ENCODE measurements at regions not wholly inside any gene's neighbourhood (a gene's known extent, or its start where the extent isn't known, plus 50 kb on each side); places are given as distances from the start of the nearest gene placed in this dataset.

DNA sequence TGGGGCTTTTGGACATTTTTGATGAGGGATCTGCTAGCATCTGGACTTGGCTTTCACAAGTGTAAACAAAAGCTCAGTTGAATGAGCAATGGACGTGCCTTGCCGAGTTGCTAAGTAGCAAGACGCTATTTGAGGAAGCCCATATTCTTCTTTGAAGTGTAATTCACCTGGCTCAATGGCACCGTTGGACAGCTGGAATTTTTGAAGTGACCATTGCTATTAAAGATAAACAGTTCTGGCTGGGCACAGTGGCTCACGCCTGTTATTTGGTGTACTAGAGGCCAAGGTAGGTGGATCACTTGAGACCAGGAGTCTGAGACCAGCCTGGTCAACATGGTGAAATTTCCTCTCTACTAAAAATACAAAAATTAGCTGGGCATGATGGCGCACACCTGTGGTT, 88.8 kb upstream of the SOX4 start:
- Histone ChIP-seq H3K4me3 (ENCODE audit: low read length) (no peak overlapping the region), H3K9me2 (ENCODE audit: insufficient read depth, low read length) (no peaks in the 10 kb centered on the region), H3K27ac (ENCODE audit: low read length) (no peak overlapping the region), H2AFZ (ENCODE audit: low read depth, low read length) (no peak overlapping the region), H3K9me3 (ENCODE audit: low read length) (no peaks in the 10 kb centered on the region), H3K9ac (ENCODE audit: low read length) (no peak overlapping the region), H3K27me3 (ENCODE audit: insufficient read depth, low read depth, low read length) (no peaks in the 10 kb centered on the region), H3K36me3 (ENCODE audit: insufficient read depth, low read length) (no peaks in the 10 kb centered on the region), H4K20me1 (ENCODE audit: insufficient read depth) (no peaks in the 10 kb centered on the region), H3F3A (ENCODE audit: insufficient read depth, low read length, poor library complexity, severe bottlenecking) (no peaks in the 10 kb centered on the region), H3K4me2 (ENCODE audit: low read length) (no peak overlapping the region), H3K79me2 (replicated peaks; ENCODE audit: insufficient read depth, low read length) (no peaks in the 10 kb centered on the region)
- no peak for TF ChIP-seq TAF1 (IDR thresholded peaks at IDR 0.05; ENCODE audit: low read depth)
- no peak for TF ChIP-seq SMC3 (conservative IDR thresholded peaks at IDR 0.05; ENCODE audit: poor library complexity)
- no peak for TF ChIP-seq POLR2AphosphoS5 (IDR thresholded peaks at IDR 0.05)
- no peak for TF ChIP-seq MXI1 (conservative IDR thresholded peaks at IDR 0.05; ENCODE audit: poor library complexity, severe bottlenecking)
- TF ChIP-seq EZH2 (IDR thresholded peaks at IDR 0.05; ENCODE audit: borderline replicate concordance, insufficient read depth, low read length, poor library complexity, severe bottlenecking) = no peak
- no peak for TF ChIP-seq CTCF (IDR thresholded peaks at IDR 0.05; ENCODE audit: poor library complexity, severe bottlenecking)
- TF ChIP-seq EP300 (conservative IDR thresholded peaks at IDR 0.05; ENCODE audit: poor library complexity, severe bottlenecking) = no peak
- no peak for TF ChIP-seq RAD21 (conservative IDR thresholded peaks at IDR 0.05)
- no peak for TF ChIP-seq REST (IDR thresholded peaks at IDR 0.05; ENCODE audit: borderline replicate concordance)

- no peak overlapping the region for H3K4me2 ChIP-seq (ENCODE audit: low read length)
- no peak overlapping the region for H2AFZ ChIP-seq (ENCODE audit: low read depth, low read length)
- H3K36me3 ChIP-seq (ENCODE audit: insufficient read depth, low read length) = no peaks in the 10 kb centered on the region
- no peaks in the 10 kb centered on the region for H3K27me3 ChIP-seq (ENCODE audit: insufficient read depth, low read depth, low read length)
- no peak overlapping the region for H3K27ac ChIP-seq (ENCODE audit: low read length)
- no peaks in the 10 kb centered on the region for H3K9me3 ChIP-seq (ENCODE audit: low read length)
- no peaks in the 10 kb centered on the region for H3K9me2 ChIP-seq (ENCODE audit: insufficient read depth, low read length)
- H3K4me3 ChIP-seq (ENCODE audit: low read length) = no peak overlapping the region
- no peaks in the 10 kb centered on the region for H3K79me2 ChIP-seq (replicated peaks; ENCODE audit: insufficient read depth, low read length)
- no peak overlapping the region for H3K9ac ChIP-seq (ENCODE audit: low read length)
- TF ChIP-seq POLR2AphosphoS5 (IDR thresholded peaks at IDR 0.05) = no peak
- no peak for TF ChIP-seq CTCF (IDR thresholded peaks at IDR 0.05; ENCODE audit: poor library complexity, severe bottlenecking)
- no peak for TF ChIP-seq MXI1 (conservative IDR thresholded peaks at IDR 0.05; ENCODE audit: poor library complexity, severe bottlenecking)
- no peak for TF ChIP-seq EP300 (conservative IDR thresholded peaks at IDR 0.05; ENCODE audit: poor library complexity, severe bottlenecking)
- TF ChIP-seq RAD21 (conservative IDR thresholded peaks at IDR 0.05) = no peak
- TF ChIP-seq EZH2 (IDR thresholded peaks at IDR 0.05; ENCODE audit: borderline replicate concordance, insufficient read depth, low read length, poor library complexity, severe bottlenecking) = no peak
- TF ChIP-seq TAF1 (IDR thresholded peaks at IDR 0.05; ENCODE audit: low read depth) = no peak
- no peak for TF ChIP-seq SMC3 (conservative IDR thresholded peaks at IDR 0.05; ENCODE audit: poor library complexity)
- TF ChIP-seq REST (IDR thresholded peaks at IDR 0.05; ENCODE audit: borderline replicate concordance) = no peak
- H3F3A ChIP-seq (ENCODE audit: insufficient read depth, low read length, poor library complexity, severe bottlenecking) = no peaks in the 10 kb centered on the region
- no peaks in the 10 kb centered on the region for H4K20me1 ChIP-seq (ENCODE audit: insufficient read depth)
Observed at GRCh38 chr6:21505574-21505990, 88.0 kb upstream of the SOX4 start.
